Stimulated activated naive CD8-positive, alpha-beta T cell treated with anti-CD3 and anti-CD28 coated beads, Interleukin-15, amount 100 ng/mL, for 72 hours (primary cell): ENCODE measurements at regions not wholly inside any gene's neighbourhood (a gene's known extent, or its start where the extent isn't known, plus 50 kb on each side); places are given as distances from the start of the nearest gene placed in this dataset.
"Not testable (repeated sequence)": the region's sequence is repeated elsewhere in the genome, so short reads cannot be mapped to it uniquely, and the experiment has no call there.

Experiments
- ATAC-seq: fragments of 150-1000 bp; cut with Tn5 transposase; 2 replicates; pipeline ENCODE4 v1.10.0; 2021; ENCODE audit warnings: mild to moderate bottlenecking, moderate library complexity
- DNase-seq, 2 donors: peaks; one replicate each; pipeline ENCODE4 v3.0.0; 2021 to 2022
- H3K27ac Mint-ChIP-seq, 2 donors: one replicate each; pipeline ENCODE4 v1.8.0; 2022; ENCODE audit warnings: mild to moderate bottlenecking in 2 of 2, mixed read lengths in 2 of 2, moderate library complexity in 2 of 2
- H3K27me3 Mint-ChIP-seq: one replicate; pipeline ENCODE4 v1.8.0; 2022; ENCODE audit warnings: mixed read lengths
- H3K4me1 Mint-ChIP-seq: one replicate; pipeline ENCODE4 v1.8.0; 2022; ENCODE audit warnings: mild to moderate bottlenecking, mixed read lengths
- H3K4me3 Mint-ChIP-seq, 2 donors: one replicate each; pipeline ENCODE4 v1.8.0; 2022; ENCODE audit warnings: mild to moderate bottlenecking in 2 of 2, mixed read lengths in 2 of 2, moderate library complexity in 1 of 2
- H3K9me3 Mint-ChIP-seq, 2 donors: one replicate each; pipeline ENCODE4 v1.8.0; 2022; ENCODE audit warnings: mixed read lengths in 2 of 2

- Mint-ChIP-seq H3K4me3 (no peak overlapping the region), H3K27ac (peak overlapping the region in 1 of 2 donors; percentile 13), H3K4me1 (no peaks in the 10 kb centered on the region), H3K9me3 (no peaks in the 10 kb centered on the region), H3K27me3 (no peaks in the 10 kb centered on the region)
- no peak for DNase-seq
- ATAC-seq, result no peak
Observed at GRCh38 chr17:64765191-64765889, 103.2 kb upstream of the SMURF2 start.

- Mint-ChIP-seq H3K9me3 (no peaks in the 10 kb centered on the region), H3K27me3 (no peaks in the 10 kb centered on the region), H3K4me1 (no peaks in the 10 kb centered on the region), H3K4me3 (no peak overlapping the region), H3K27ac (no peak overlapping the region)
- ATAC-seq, result no peak
- no peak for DNase-seq
Observed at GRCh38 chr17:64750891-64751677, 89.0 kb upstream of the SMURF2 start.

- H3K27ac Mint-ChIP-seq, result no peak overlapping the region
- H3K4me3 Mint-ChIP-seq, result no peak overlapping the region
- DNase-seq (no peak), ATAC-seq (no peak)
- no peaks in the 10 kb centered on the region for H3K9me3 Mint-ChIP-seq
- no peaks in the 10 kb centered on the region for H3K4me1 Mint-ChIP-seq
- no peaks in the 10 kb centered on the region for H3K27me3 Mint-ChIP-seq
Observed at GRCh38 chr17:64750478-64750877, 88.4 kb upstream of the SMURF2 start.

GRCh38 chr17:64749306-64749705, 87.2 kb upstream of the SMURF2 start:
- H3K27ac Mint-ChIP-seq, result no peak overlapping the region
- ATAC-seq (no peak), DNase-seq (no peak)
- no peak overlapping the region for H3K4me3 Mint-ChIP-seq
- H3K9me3 Mint-ChIP-seq, result no peaks in the 10 kb centered on the region
- no peaks in the 10 kb centered on the region for H3K4me1 Mint-ChIP-seq
- H3K27me3 Mint-ChIP-seq, result no peaks in the 10 kb centered on the region

DNA sequence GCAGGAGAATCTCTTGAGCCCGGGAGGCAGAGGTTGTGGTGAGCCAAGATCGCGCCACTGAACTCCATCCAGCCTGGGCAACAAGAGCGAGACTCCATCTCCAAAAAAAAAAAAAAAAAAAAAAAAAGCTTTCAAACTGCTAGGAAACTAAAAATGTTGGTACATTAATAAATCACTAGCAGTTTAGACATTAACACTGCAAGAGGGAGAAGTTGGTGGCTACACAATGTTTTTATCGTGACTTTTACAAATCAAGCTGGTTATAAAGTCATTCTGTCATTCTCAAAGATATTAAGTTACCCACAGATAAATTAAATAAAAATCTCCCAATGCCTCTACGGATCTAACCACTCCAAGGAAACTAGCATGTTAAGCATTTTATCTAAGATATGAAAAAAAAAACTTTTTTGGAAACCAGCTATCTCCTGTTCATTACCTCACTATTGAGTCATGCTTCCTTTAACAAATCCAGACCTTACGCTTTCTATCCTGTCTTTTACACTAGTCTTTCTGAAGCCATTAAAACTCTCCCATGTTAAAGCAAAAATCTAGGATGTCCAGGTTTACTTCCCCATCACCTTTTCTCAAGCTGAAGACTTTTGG, 85.9 kb upstream of the SMURF2 start:
- DNase-seq, result no peak
- Mint-ChIP-seq H3K4me3 (no peak overlapping the region), H3K4me1 (no peaks in the 10 kb centered on the region), H3K27ac (no peak overlapping the region), H3K27me3 (no peaks in the 10 kb centered on the region), H3K9me3 (no peaks in the 10 kb centered on the region)
- no peak for ATAC-seq

- no peak overlapping the region for H3K4me3 Mint-ChIP-seq
- H3K4me1 Mint-ChIP-seq, result peaks cover 14% of the 10 kb centered on the region
Observed at GRCh38 chr17:64742326-64742725, 80.2 kb upstream of the SMURF2 start.

DNA sequence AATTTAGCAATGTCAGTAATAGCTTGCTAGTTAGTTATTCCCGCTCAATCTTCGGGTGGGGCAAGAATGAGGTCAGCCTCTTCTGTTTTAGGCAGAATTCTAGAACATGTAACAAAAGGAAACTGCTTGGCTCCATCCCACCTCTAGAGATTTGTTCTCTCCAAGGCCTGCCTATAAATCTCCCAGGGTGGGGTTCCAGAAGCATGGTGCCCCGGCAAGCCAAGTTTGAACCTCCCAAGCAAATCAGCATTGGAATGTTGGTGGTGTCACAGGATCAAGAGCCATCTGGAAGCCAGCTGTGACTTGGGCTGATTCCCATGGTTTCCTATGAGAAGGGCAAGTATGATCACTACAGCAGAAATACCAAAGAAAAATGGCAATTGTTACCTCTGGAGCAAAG, 79.8 kb upstream of the SMURF2 start:
- ATAC-seq, H3K4me3 Mint-ChIP-seq, H3K27me3 Mint-ChIP-seq, H3K9me3 Mint-ChIP-seq, DNase-seq: not testable (repeated sequence)
- peaks cover 18% of the 10 kb centered on the region for H3K4me1 Mint-ChIP-seq
- H3K27ac Mint-ChIP-seq, result peak overlapping the region in 1 of 2 donors; percentile 48

More at GRCh38 chr17:64742326-64742725, 80.2 kb upstream of the SMURF2 start:
- DNase-seq (no peak), ATAC-seq (no peak)
- H3K27me3 Mint-ChIP-seq, result no peaks in the 10 kb centered on the region
- H3K27ac Mint-ChIP-seq, result peak overlapping the region in 1 of 2 donors; percentile 48
- no peaks in the 10 kb centered on the region for H3K9me3 Mint-ChIP-seq

DNA sequence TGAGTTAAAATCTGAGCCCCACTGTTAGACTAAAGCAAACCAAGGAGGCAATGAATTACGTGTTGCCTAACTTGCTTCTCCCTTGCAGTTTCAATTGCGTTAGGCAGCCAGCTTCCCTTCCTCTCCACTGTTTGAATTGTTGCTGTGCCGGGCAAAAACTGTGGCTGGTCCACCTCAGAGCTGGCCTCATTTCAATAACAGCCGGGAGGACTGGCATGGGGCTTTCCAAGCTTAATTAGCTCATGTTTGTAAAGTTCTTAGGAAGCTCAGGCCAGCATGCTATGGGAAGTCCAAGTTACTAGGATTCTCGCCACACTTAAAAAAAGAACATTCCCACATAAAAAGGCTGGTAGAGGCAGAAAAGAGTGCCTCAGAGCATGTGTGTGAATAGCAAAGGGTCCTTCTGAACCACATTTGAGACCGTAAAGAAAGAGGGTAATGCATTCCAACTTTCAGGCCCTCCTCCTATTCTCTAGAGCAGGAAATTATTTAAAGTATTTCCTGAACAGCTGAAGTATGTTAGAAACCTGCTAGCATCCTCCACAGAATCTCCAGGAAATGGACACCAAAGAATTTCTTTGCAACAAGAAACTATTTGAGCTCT, 79.0 kb upstream of the SMURF2 start:
- no peaks in the 10 kb centered on the region for H3K27me3 Mint-ChIP-seq
- no peak overlapping the region for H3K27ac Mint-ChIP-seq
- DNase-seq, result no peak
- no peak overlapping the region for H3K4me3 Mint-ChIP-seq
- no peak for ATAC-seq
- peaks cover 26% of the 10 kb centered on the region for H3K4me1 Mint-ChIP-seq
- no peaks in the 10 kb centered on the region for H3K9me3 Mint-ChIP-seq

DNA sequence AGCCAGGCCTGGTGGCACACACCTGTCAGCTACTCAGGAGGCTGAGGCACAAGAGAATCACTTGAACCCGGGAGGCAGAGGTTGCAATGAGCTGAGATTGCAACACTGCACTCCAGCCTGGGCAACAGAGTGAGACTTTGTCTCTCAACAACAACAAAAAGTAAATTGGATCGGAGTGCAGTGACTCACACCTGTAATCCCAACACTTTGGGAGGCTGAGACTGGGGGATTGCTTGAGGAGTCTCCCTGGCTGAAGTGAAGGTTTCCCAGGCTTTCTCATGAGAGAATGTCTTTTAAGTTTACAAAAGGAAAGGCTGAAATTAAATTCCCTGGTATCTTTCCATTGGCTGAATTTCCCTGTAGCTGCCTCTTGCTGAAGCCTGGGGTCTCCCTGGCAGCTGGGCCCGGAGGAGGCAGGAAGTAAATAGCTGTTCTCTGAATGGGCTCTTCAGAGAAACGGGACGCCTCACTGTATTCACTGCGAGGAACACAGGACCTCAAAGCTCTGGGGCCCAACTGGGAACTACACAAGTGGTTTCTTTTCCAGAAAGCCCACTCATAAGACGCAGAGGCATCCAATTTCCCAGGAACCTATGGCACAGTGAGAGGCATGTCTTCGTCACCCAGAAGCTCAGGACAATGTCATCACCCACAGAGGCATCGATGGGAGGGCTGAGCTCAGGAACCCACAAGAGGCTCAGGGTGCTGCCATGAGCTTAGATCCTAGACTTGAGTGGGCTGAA, 77.4 kb upstream of the SMURF2 start:
- Mint-ChIP-seq H3K27me3 (no peaks in the 10 kb centered on the region), H3K27ac (peak overlapping the region in 1 of 2 donors; percentile 27), H3K4me3 (peak overlapping the region in 1 of 2 donors; percentile 21), H3K9me3 (no peaks in the 10 kb centered on the region), H3K4me1 (peaks cover 29% of the 10 kb centered on the region)
- DNase-seq (no peak), ATAC-seq (no peak)

- Mint-ChIP-seq H3K4me3 (no peak overlapping the region), H3K9me3 (no peaks in the 10 kb centered on the region), H3K27ac (no peak overlapping the region), H3K27me3 (no peaks in the 10 kb centered on the region), H3K4me1 (peaks cover 29% of the 10 kb centered on the region)
- ATAC-seq (peak; percentile 85), DNase-seq (peak; percentile 30 to 56)
Observed at GRCh38 chr17:64736804-64737492, 74.8 kb upstream of the SMURF2 start.

GRCh38 chr17:64732336-64733006, 70.4 kb upstream of the SMURF2 start:
- ATAC-seq (no peak), DNase-seq (no peak)
- Mint-ChIP-seq H3K4me1 (peaks cover 15% of the 10 kb centered on the region), H3K4me3 (no peak overlapping the region), H3K9me3 (no peaks in the 10 kb centered on the region), H3K27ac (peak overlapping the region in 1 of 2 donors; percentile 80), H3K27me3 (no peaks in the 10 kb centered on the region)

- H3K27ac Mint-ChIP-seq, ATAC-seq, H3K4me3 Mint-ChIP-seq, H3K9me3 Mint-ChIP-seq, H3K27me3 Mint-ChIP-seq, H3K4me1 Mint-ChIP-seq, DNase-seq: not testable (repeated sequence)
Observed at GRCh38 chr17:64730023-64730422, 67.9 kb upstream of the SMURF2 start.

- Mint-ChIP-seq H3K27me3 (no peaks in the 10 kb centered on the region), H3K27ac (no peak overlapping the region), H3K4me1 (no peaks in the 10 kb centered on the region), H3K4me3 (no peak overlapping the region), H3K9me3 (no peaks in the 10 kb centered on the region)
- DNase-seq (no peak), ATAC-seq (no peak)
Observed at GRCh38 chr17:64729201-64729600, 67.1 kb upstream of the SMURF2 start.

DNA sequence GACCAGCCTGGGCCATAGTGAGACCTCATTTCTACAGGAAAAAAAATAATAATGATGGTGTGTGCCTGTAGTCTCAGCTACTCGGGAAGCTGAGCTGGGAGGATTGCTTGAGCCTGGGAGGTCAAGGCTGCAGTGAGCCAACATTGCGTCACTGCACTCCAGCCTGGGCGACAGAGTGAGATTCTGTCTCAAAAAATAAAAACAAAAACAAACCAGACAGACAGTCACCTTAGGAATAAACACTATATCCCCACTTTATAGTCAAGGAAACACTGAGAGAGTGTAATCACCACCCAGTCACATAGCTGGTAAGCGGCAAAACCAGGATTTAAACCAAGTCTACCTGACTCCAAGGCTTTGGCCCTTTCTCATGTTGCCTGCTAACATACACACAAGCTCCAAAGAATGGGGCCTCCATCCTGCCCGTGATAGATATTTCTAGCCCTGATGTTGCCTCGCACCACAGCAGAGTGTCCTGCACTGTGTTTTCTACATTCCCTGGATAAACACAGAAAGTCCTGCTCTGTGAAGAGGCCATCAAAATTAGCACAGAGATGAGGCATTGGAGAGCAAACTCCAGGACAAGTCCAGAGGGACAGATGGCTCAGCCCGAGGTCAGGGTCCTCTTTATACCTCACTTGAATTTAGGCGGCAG, 66.1 kb upstream of the SMURF2 start:
- H3K9me3 Mint-ChIP-seq, result no peaks in the 10 kb centered on the region
- no peak for ATAC-seq
- H3K4me1 Mint-ChIP-seq, result no peaks in the 10 kb centered on the region
- no peak for DNase-seq
- no peaks in the 10 kb centered on the region for H3K27me3 Mint-ChIP-seq
- H3K27ac Mint-ChIP-seq, result no peak overlapping the region
- no peak overlapping the region for H3K4me3 Mint-ChIP-seq
